Lower lobe of right lung (tissue), 2 donors: ENCODE measurements at regions not wholly inside any gene's neighbourhood (a gene's known extent, or its start where the extent isn't known, plus 50 kb on each side); places are given as distances from the start of the nearest gene placed in this dataset.
"Not testable (repeated sequence)": the region's sequence is repeated elsewhere in the genome, so short reads cannot be mapped to it uniquely, and the experiment has no call there.

Experiments
- ATAC-seq, 2 donors: fragments of 200-7000 bp; cut with Tn5 transposase; one replicate each; pipeline ENCODE4 v1.9.1; 2020 to 2022; ENCODE audit warnings: mild to moderate bottlenecking in 2 of 2, moderate library complexity in 2 of 2
- DNase-seq: peaks from one replicate; pipeline ENCODE4 v3.0.0-alpha.2; 2020
- H3K27ac ChIP-seq: fragments of 200-600 bp; one replicate; pipeline ENCODE4 v1.8.0; 2022
- H3K27me3 ChIP-seq: fragments of 200-600 bp; one replicate; pipeline ENCODE4 v1.8.0; 2022; ENCODE audit warnings: low read depth
- H3K36me3 ChIP-seq: fragments of 200-600 bp; one replicate; pipeline ENCODE4 v1.8.0; 2022; ENCODE audit warnings: mild to moderate bottlenecking
- H3K4me1 ChIP-seq: fragments of 200-600 bp; one replicate; pipeline ENCODE4 v1.8.0; 2022
- H3K4me3 ChIP-seq: fragments of 200-600 bp; one replicate; pipeline ENCODE4 v1.8.0; 2022; ENCODE audit warnings: mild to moderate bottlenecking
- H3K9me3 ChIP-seq: fragments of 200-600 bp; one replicate; pipeline ENCODE4 v1.8.0; 2022
- CTCF ChIP-seq: fragments of 200-600 bp; IDR thresholded peaks from one replicate; pipeline ENCODE4 v1.8.0; 2022; ENCODE audit warnings: antibody characterized with exemption, mild to moderate bottlenecking
- intact Hi-C: fragments of 100-400 bp; cut with DNase I; formaldehyde crosslinking; loops from one replicate; pipeline ENCODE4 v1.11.0; 2022
- donor health status: DM: no; HTN: yes; CAD: no; lungs with severe emphysema.

GRCh38 chr2:188787021-188787657 is 187.0 kb upstream of the COL3A1 start:
- H3K27me3 ChIP-seq = no peaks in the 10 kb centered on the region
- DNase-seq (no peak), ATAC-seq (peak; percentile 23 to 79)
- H3K9me3 ChIP-seq = no peaks in the 10 kb centered on the region
- intact Hi-C loops = no loop called here
- no peaks in the 10 kb centered on the region for H3K4me1 ChIP-seq
- no peak overlapping the region for H3K4me3 ChIP-seq
- peak overlapping the region; percentile 39 for H3K27ac ChIP-seq
- no peaks in the 10 kb centered on the region for H3K36me3 ChIP-seq
- TF ChIP-seq CTCF = no peak

- Histone ChIP-seq H3K36me3 (no peaks in the 10 kb centered on the region), H3K4me3 (no peak overlapping the region), H3K27me3 (no peaks in the 10 kb centered on the region), H3K27ac (no peak overlapping the region), H3K4me1 (no peaks in the 10 kb centered on the region), H3K9me3 (no peaks in the 10 kb centered on the region)
- DNase-seq (no peak), ATAC-seq (no peak)
- intact Hi-C loops = no loop called here
- no peak for TF ChIP-seq CTCF
Measured at GRCh38 chr2:188787658-188788240, 186.4 kb upstream of the COL3A1 start.

GRCh38 chr2:188788621-188789020 is 185.6 kb upstream of the COL3A1 start:
- no peak for DNase-seq
- Histone ChIP-seq H3K4me1 (no peaks in the 10 kb centered on the region), H3K9me3 (no peaks in the 10 kb centered on the region), H3K4me3 (no peak overlapping the region), H3K36me3 (no peaks in the 10 kb centered on the region), H3K27me3 (no peaks in the 10 kb centered on the region), H3K27ac (no peak overlapping the region)
- intact Hi-C loops = no loop called here
- TF ChIP-seq CTCF = no peak
- ATAC-seq = no peak

- H3K4me1 ChIP-seq = no peaks in the 10 kb centered on the region
- no peak for TF ChIP-seq CTCF
- no peaks in the 10 kb centered on the region for H3K9me3 ChIP-seq
- intact Hi-C loops = no loop called here
- no peaks in the 10 kb centered on the region for H3K36me3 ChIP-seq
- no peak overlapping the region for H3K4me3 ChIP-seq
- no peak overlapping the region for H3K27ac ChIP-seq
- ATAC-seq (no peak), DNase-seq (no peak)
- no peaks in the 10 kb centered on the region for H3K27me3 ChIP-seq
Measured at GRCh38 chr2:188789951-188790350, 184.2 kb upstream of the COL3A1 start.

GRCh38 chr2:188794453-188794852 is 179.7 kb upstream of the COL3A1 start:
- H3K27ac ChIP-seq, H3K36me3 ChIP-seq, ATAC-seq, H3K9me3 ChIP-seq, H3K4me1 ChIP-seq, H3K4me3 ChIP-seq, DNase-seq, intact Hi-C loops, H3K27me3 ChIP-seq: not testable (repeated sequence)

- no peaks in the 10 kb centered on the region for H3K9me3 ChIP-seq
- no peaks in the 10 kb centered on the region for H3K36me3 ChIP-seq
- H3K4me1 ChIP-seq = no peaks in the 10 kb centered on the region
- no peaks in the 10 kb centered on the region for H3K27me3 ChIP-seq
- intact Hi-C loops = no loop called here
- DNase-seq (no peak), ATAC-seq (no peak)
- no peak overlapping the region for H3K27ac ChIP-seq
- TF ChIP-seq CTCF = no peak
- H3K4me3 ChIP-seq = no peak overlapping the region
Measured at GRCh38 chr2:188795762-188796161, 178.4 kb upstream of the COL3A1 start.
